ENCODE measurements at regions not wholly inside any gene's neighbourhood (a gene's known extent, or its start where the extent isn't known, plus 50 kb on each side); places are given as distances from the start of the nearest gene placed in this dataset.

DNA sequence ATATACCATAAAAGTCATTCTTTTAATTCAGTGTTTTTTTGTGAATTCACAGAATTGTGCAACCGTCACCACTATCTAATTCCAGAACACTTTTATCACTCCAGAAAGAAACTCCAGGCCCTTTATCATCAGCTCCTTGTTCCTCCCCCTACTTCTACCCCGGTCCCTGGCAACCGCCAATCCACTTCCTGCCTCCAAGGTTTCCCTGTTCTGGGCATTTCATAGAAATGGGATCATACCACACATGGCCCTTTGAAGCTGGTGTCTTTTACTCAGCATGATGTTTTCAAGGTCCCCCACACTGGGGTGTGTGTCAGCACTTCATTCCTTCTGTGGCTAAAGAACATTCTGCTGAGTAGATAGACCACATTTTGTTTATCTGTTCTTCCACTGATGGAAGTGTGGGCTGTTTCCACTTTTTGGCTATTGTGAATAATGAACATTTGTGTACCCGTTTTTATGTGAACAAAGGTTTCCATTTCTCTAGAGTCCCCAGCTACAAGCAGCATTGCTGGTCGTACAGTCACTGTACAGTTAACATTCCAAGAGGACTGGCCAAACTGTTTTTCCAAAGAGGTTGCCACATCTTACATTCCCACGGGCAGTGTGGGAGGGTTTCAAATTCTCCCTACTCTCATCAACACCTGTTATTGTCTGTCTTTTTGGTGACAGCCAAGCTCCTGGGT, 75.8 kb upstream of the ZNF469 start:
- TF ChIP-seq, protein P1, sequence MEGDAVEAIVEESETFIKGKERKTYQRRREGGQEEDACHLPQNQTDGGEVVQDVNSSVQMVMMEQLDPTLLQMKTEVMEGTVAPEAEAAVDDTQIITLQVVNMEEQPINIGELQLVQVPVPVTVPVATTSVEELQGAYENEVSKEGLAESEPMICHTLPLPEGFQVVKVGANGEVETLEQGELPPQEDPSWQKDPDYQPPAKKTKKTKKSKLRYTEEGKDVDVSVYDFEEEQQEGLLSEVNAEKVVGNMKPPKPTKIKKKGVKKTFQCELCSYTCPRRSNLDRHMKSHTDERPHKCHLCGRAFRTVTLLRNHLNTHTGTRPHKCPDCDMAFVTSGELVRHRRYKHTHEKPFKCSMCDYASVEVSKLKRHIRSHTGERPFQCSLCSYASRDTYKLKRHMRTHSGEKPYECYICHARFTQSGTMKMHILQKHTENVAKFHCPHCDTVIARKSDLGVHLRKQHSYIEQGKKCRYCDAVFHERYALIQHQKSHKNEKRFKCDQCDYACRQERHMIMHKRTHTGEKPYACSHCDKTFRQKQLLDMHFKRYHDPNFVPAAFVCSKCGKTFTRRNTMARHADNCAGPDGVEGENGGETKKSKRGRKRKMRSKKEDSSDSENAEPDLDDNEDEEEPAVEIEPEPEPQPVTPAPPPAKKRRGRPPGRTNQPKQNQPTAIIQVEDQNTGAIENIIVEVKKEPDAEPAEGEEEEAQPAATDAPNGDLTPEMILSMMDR (IDR thresholded peaks at IDR 0.05): no peak
- no peak for TF ChIP-seq POLR2A (IDR thresholded peaks at IDR 0.05)
- no peak for TF ChIP-seq POLR2AphosphoS5 (IDR thresholded peaks at IDR 0.05)
